CD8-positive, alpha-beta memory T cell (primary cell): ENCODE measurements at regions not wholly inside any gene's neighbourhood (a gene's known extent, or its start where the extent isn't known, plus 50 kb on each side); places are given as distances from the start of the nearest gene placed in this dataset.
"Not testable (repeated sequence)": the region's sequence is repeated elsewhere in the genome, so short reads cannot be mapped to it uniquely, and the experiment has no call there.

ENCODE experiments used
- CTCF ChIA-PET: fragments of 350-600 bp; sonication (Branson Sonifier 250); formaldehyde crosslinking; loops from one replicate; lab custom pipeline; 2021; ENCODE audit warnings: antibody characterized with exemption; lab: Charles Lee
- POLR2A ChIA-PET: fragments of 350-600 bp; sonication (Branson Sonifier 250); formaldehyde crosslinking; loops from one replicate; lab custom pipeline; 2021; ENCODE audit warnings: antibody characterized with exemption; lab: Charles Lee
- DNase-seq, 5 donors: peaks; one replicate each; pipeline versions ENCODE4 v3.0.0 to v3.0.0-alpha.2; 2020 to 2022; ENCODE audit warnings: mixed read lengths in 1 of 5
- H3K27ac ChIP-seq: one replicate; pipeline ENCODE4 v1.7.0; 2013; ENCODE audit warnings: low read depth, mild to moderate bottlenecking, low read length, moderate library complexity
- H3K27me3 ChIP-seq: 2 replicates; pipeline ENCODE4 v1.7.0; 2013; ENCODE audit warnings: low read length, mild to moderate bottlenecking; ENCODE audit not compliant: insufficient read depth, poor library complexity, severe bottlenecking
- H3K36me3 ChIP-seq: 2 replicates; pipeline ENCODE4 v1.7.0; 2013; ENCODE audit warnings: mild to moderate bottlenecking, low read length, moderate library complexity; ENCODE audit not compliant: insufficient read depth
- H3K4me1 ChIP-seq: 2 replicates; pipeline ENCODE4 v1.7.0; 2013; ENCODE audit warnings: mild to moderate bottlenecking, low read length, moderate library complexity; ENCODE audit not compliant: insufficient read depth
- H3K4me3 ChIP-seq: 2 replicates; pipeline ENCODE4 v1.7.0; 2013; ENCODE audit warnings: mild to moderate bottlenecking, low read length
- H3K9me3 ChIP-seq: 2 replicates; pipeline ENCODE4 v1.7.0; 2013; ENCODE audit warnings: mild to moderate bottlenecking, low read length
- H3K27ac Mint-ChIP-seq, 8 donors: one replicate each; pipeline ENCODE4 v1.8.0; 2020 to 2021; ENCODE audit warnings: mixed read lengths in 8 of 8, mild to moderate bottlenecking in 6 of 8, inconsistent platforms in 3 of 8, moderate library complexity in 3 of 8
- H3K27me3 Mint-ChIP-seq, 2 donors: one replicate each; pipeline ENCODE4 v1.8.0; 2020 to 2021; ENCODE audit warnings: mixed read lengths in 2 of 2, mild to moderate bottlenecking in 1 of 2, moderate library complexity in 1 of 2
- H3K36me3 Mint-ChIP-seq, 3 donors: one replicate each; pipeline ENCODE4 v1.8.0; 2020 to 2021; ENCODE audit warnings: mixed read lengths in 3 of 3, inconsistent platforms in 1 of 3, mild to moderate bottlenecking in 1 of 3
- H3K4me1 Mint-ChIP-seq, 3 donors: one replicate each; pipeline ENCODE4 v1.8.0; 2020 to 2021; ENCODE audit warnings: mixed read lengths in 3 of 3, inconsistent platforms in 1 of 3, mild to moderate bottlenecking in 1 of 3
- H3K4me3 Mint-ChIP-seq, 7 donors: one replicate each; pipeline ENCODE4 v1.8.0; 2020 to 2021; ENCODE audit warnings: mixed read lengths in 7 of 7, mild to moderate bottlenecking in 6 of 7, moderate library complexity in 4 of 7, inconsistent platforms in 2 of 7
- H3K9me3 Mint-ChIP-seq, 5 donors: one replicate each; pipeline ENCODE4 v1.8.0; 2020 to 2022; ENCODE audit warnings: mixed read lengths in 5 of 5, mild to moderate bottlenecking in 3 of 5, moderate library complexity in 2 of 5, inconsistent platforms in 1 of 5

- Mint-ChIP-seq H3K9me3 (no peaks in the 10 kb centered on the region), H3K36me3 (no peaks in the 10 kb centered on the region), H3K4me1 (no peaks in the 10 kb centered on the region), H3K4me3 (no peak overlapping the region), H3K27me3 (no peaks in the 10 kb centered on the region), H3K27ac (no peak overlapping the region)
- Histone ChIP-seq H3K9me3 (no peaks in the 10 kb centered on the region), H3K27ac (no peak overlapping the region), H3K27me3 (no peaks in the 10 kb centered on the region), H3K4me1 (no peaks in the 10 kb centered on the region), H3K4me3 (no peak overlapping the region), H3K36me3 (no peaks in the 10 kb centered on the region)
- CTCF ChIA-PET = no interaction called here
- DNase-seq = no peak
- POLR2A ChIA-PET = no interaction called here
Measured at GRCh38 chr13:50170447-50171037, 155.3 kb downstream of the KCNRG start.

- CTCF ChIA-PET = no interaction called here
- H3K27me3 ChIP-seq = no peaks in the 10 kb centered on the region
- DNase-seq = no peak
Measured at GRCh38 chr13:50171590-50172282, 156.5 kb downstream of the KCNRG start.

GRCh38 chr13:50173045-50173444 lies 157.8 kb downstream of the KCNRG start:
- H3K4me1 Mint-ChIP-seq, H3K4me3 Mint-ChIP-seq, CTCF ChIA-PET, H3K27ac Mint-ChIP-seq, H3K4me3 ChIP-seq, POLR2A ChIA-PET, H3K9me3 Mint-ChIP-seq, DNase-seq, H3K27ac ChIP-seq, H3K9me3 ChIP-seq, H3K4me1 ChIP-seq, H3K27me3 Mint-ChIP-seq, H3K27me3 ChIP-seq, H3K36me3 ChIP-seq, H3K36me3 Mint-ChIP-seq: not testable (repeated sequence)

More at GRCh38 chr13:50171590-50172282, 156.5 kb downstream of the KCNRG start:
- Mint-ChIP-seq H3K27ac (no peak overlapping the region), H3K9me3 (no peaks in the 10 kb centered on the region), H3K4me3 (no peak overlapping the region), H3K36me3 (no peaks in the 10 kb centered on the region), H3K4me1 (no peaks in the 10 kb centered on the region), H3K27me3 (no peaks in the 10 kb centered on the region)
- Histone ChIP-seq H3K4me3 (no peak overlapping the region), H3K9me3 (no peaks in the 10 kb centered on the region), H3K27ac (no peak overlapping the region), H3K4me1 (no peaks in the 10 kb centered on the region), H3K36me3 (no peaks in the 10 kb centered on the region)
- POLR2A ChIA-PET = no interaction called here

GRCh38 chr13:50174630-50175029 lies 159.4 kb downstream of the KCNRG start:
- H3K27ac Mint-ChIP-seq = no peak overlapping the region
- Histone ChIP-seq H3K9me3 (no peaks in the 10 kb centered on the region), H3K36me3 (no peaks in the 10 kb centered on the region), H3K27ac (no peak overlapping the region), H3K27me3 (no peaks in the 10 kb centered on the region), H3K4me3 (no peak overlapping the region), H3K4me1 (no peaks in the 10 kb centered on the region)
- H3K36me3 Mint-ChIP-seq = no peaks in the 10 kb centered on the region
- POLR2A ChIA-PET = no interaction called here
- H3K27me3 Mint-ChIP-seq = no peaks in the 10 kb centered on the region
- no peak for DNase-seq
- no peak overlapping the region for H3K4me3 Mint-ChIP-seq
- CTCF ChIA-PET = no interaction called here
- H3K9me3 Mint-ChIP-seq = peaks cover 0 to 2% (median 0%) of the 10 kb centered on the region in 5 donors
- H3K4me1 Mint-ChIP-seq = no peaks in the 10 kb centered on the region

GRCh38 chr13:50179977-50180376 lies 164.7 kb downstream of the KCNRG start:
- peaks cover 0 to 2% (median 0%) of the 10 kb centered on the region in 5 donors for H3K9me3 Mint-ChIP-seq
- no peaks in the 10 kb centered on the region for H3K4me1 Mint-ChIP-seq
- H3K27ac Mint-ChIP-seq = no peak overlapping the region
- Histone ChIP-seq H3K4me3 (no peak overlapping the region), H3K9me3 (no peaks in the 10 kb centered on the region), H3K36me3 (no peaks in the 10 kb centered on the region), H3K4me1 (no peaks in the 10 kb centered on the region), H3K27ac (no peak overlapping the region), H3K27me3 (no peaks in the 10 kb centered on the region)
- no peak for DNase-seq
- H3K36me3 Mint-ChIP-seq = no peaks in the 10 kb centered on the region
- ChIA-PET CTCF (no interaction called here), POLR2A (interaction anchor here (1.0 kb wide), 1 partner anchor 625 kb away, joined by 3 read pairs; no protein-coding TSS in a partner anchor)
- H3K27me3 Mint-ChIP-seq = no peaks in the 10 kb centered on the region
- no peak overlapping the region for H3K4me3 Mint-ChIP-seq

- H3K27me3 Mint-ChIP-seq, H3K36me3 Mint-ChIP-seq, H3K9me3 Mint-ChIP-seq, H3K27me3 ChIP-seq, DNase-seq, H3K9me3 ChIP-seq, H3K4me1 ChIP-seq, H3K4me3 ChIP-seq, H3K36me3 ChIP-seq, POLR2A ChIA-PET: not testable (repeated sequence)
- CTCF ChIA-PET = interaction anchor here (1.3 kb wide), 1 partner anchor 66 kb away, joined by 3 read pairs; no protein-coding TSS in a partner anchor
- Mint-ChIP-seq H3K4me3 (peak overlapping the region; percentile 10 to 90 (median 67)), H3K4me1 (peaks cover 18 to 50% (median 24%) of the 10 kb centered on the region in 3 donors), H3K27ac (peak overlapping the region in 4 of 8 donors; percentile 29 to 89 (median 84))
- H3K27ac ChIP-seq = peak overlapping the region; percentile 27
Measured at GRCh38 chr13:50185769-50186763, 170.8 kb downstream of the KCNRG start.

GRCh38 chr13:50187352-50188029 lies 172.2 kb downstream of the KCNRG start:
- peaks cover 23 to 64% (median 30%) of the 10 kb centered on the region in 3 donors for H3K4me1 Mint-ChIP-seq
- peaks cover 0 to 2% (median 0%) of the 10 kb centered on the region in 5 donors for H3K9me3 Mint-ChIP-seq
- Histone ChIP-seq H3K9me3 (no peaks in the 10 kb centered on the region), H3K27me3 (no peaks in the 10 kb centered on the region), H3K4me3 (no peak overlapping the region), H3K27ac (no peak overlapping the region), H3K4me1 (no peaks in the 10 kb centered on the region), H3K36me3 (no peaks in the 10 kb centered on the region)
- peaks cover 0 to 1% of the 10 kb centered on the region in 2 donors for H3K27me3 Mint-ChIP-seq
- CTCF ChIA-PET = no interaction called here
- POLR2A ChIA-PET = no interaction called here
- H3K27ac Mint-ChIP-seq = peak overlapping the region in 3 of 8 donors; percentile 39 to 57 (median 50)
- peaks cover 0 to 4% (median 0%) of the 10 kb centered on the region in 3 donors for H3K36me3 Mint-ChIP-seq
- H3K4me3 Mint-ChIP-seq = peak overlapping the region; percentile 9 to 90 (median 51)
- no peak for DNase-seq
